HL-60 (cell line): ENCODE measurements at regions not wholly inside any gene's neighbourhood (a gene's known extent, or its start where the extent isn't known, plus 50 kb on each side); places are given as distances from the start of the nearest gene placed in this dataset.

Experiments
- GABPA ChIP-seq: IDR thresholded peaks from 2 replicates; pipeline ENCODE4 v1.6.1; 2012; ENCODE audit warnings: low read depth
- POLR2AphosphoS5 ChIP-seq: IDR thresholded peaks from 2 replicates; pipeline ENCODE4 v1.6.1; 2012; ENCODE audit warnings: low read depth
- TF ChIP-seq, protein P1 (sequence below): IDR thresholded peaks from one replicate; pipeline ENCODE4 v1.5.1; 2011; ENCODE audit warnings: low read length, control low read depth, inconsistent platforms; ENCODE audit not compliant: insufficient read depth
- TF ChIP-seq, protein P2 (sequence below): IDR thresholded peaks from 2 replicates; pipeline ENCODE4 v1.6.1; 2012; ENCODE audit warnings: low read depth; ENCODE audit not compliant: insufficient replicate concordance

DNA sequence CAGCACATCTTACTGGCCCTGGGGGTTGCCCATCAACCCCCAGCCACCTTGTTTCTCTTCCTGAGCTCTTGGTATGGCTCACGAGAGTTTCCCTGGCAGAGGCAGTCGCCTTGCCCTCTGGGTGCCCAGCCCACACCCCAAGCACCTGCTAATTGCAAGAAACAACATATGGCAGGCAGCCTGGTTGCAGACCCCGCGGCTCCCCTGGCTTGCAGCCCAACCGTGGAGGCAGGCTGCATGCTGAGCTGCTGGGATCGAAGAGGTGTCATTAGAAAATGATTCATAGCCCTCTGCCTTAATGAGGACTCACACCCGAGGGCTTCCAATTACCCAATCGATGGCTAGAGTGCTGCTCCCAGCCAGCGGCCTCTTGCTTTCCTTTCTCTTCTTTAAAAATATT lies 115.7 kb downstream of the TMEM114 start:
- TF ChIP-seq, protein P1, sequence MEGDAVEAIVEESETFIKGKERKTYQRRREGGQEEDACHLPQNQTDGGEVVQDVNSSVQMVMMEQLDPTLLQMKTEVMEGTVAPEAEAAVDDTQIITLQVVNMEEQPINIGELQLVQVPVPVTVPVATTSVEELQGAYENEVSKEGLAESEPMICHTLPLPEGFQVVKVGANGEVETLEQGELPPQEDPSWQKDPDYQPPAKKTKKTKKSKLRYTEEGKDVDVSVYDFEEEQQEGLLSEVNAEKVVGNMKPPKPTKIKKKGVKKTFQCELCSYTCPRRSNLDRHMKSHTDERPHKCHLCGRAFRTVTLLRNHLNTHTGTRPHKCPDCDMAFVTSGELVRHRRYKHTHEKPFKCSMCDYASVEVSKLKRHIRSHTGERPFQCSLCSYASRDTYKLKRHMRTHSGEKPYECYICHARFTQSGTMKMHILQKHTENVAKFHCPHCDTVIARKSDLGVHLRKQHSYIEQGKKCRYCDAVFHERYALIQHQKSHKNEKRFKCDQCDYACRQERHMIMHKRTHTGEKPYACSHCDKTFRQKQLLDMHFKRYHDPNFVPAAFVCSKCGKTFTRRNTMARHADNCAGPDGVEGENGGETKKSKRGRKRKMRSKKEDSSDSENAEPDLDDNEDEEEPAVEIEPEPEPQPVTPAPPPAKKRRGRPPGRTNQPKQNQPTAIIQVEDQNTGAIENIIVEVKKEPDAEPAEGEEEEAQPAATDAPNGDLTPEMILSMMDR, result no peak
- TF ChIP-seq GABPA, result no peak
- TF ChIP-seq POLR2AphosphoS5, result no peak
- TF ChIP-seq, protein P2, sequence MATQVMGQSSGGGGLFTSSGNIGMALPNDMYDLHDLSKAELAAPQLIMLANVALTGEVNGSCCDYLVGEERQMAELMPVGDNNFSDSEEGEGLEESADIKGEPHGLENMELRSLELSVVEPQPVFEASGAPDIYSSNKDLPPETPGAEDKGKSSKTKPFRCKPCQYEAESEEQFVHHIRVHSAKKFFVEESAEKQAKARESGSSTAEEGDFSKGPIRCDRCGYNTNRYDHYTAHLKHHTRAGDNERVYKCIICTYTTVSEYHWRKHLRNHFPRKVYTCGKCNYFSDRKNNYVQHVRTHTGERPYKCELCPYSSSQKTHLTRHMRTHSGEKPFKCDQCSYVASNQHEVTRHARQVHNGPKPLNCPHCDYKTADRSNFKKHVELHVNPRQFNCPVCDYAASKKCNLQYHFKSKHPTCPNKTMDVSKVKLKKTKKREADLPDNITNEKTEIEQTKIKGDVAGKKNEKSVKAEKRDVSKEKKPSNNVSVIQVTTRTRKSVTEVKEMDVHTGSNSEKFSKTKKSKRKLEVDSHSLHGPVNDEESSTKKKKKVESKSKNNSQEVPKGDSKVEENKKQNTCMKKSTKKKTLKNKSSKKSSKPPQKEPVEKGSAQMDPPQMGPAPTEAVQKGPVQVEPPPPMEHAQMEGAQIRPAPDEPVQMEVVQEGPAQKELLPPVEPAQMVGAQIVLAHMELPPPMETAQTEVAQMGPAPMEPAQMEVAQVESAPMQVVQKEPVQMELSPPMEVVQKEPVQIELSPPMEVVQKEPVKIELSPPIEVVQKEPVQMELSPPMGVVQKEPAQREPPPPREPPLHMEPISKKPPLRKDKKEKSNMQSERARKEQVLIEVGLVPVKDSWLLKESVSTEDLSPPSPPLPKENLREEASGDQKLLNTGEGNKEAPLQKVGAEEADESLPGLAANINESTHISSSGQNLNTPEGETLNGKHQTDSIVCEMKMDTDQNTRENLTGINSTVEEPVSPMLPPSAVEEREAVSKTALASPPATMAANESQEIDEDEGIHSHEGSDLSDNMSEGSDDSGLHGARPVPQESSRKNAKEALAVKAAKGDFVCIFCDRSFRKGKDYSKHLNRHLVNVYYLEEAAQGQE, result no peak
